A549 (cell line): ENCODE measurements at regions not wholly inside any gene's neighbourhood (a gene's known extent, or its start where the extent isn't known, plus 50 kb on each side); places are given as distances from the start of the nearest gene placed in this dataset.

Source experiments
- CBX2 ChIP-seq: fragments of 200-600 bp; sonication (generic); IDR thresholded peaks from 2 replicates; pipeline ENCODE4 v1.6.1; 2016; ENCODE audit warnings: low read depth, mild to moderate bottlenecking, borderline replicate concordance
- EP300 ChIP-seq, 2 experiments: fragments of >200 bp; sonication (Bioruptor Twin); formaldehyde crosslinking; IDR thresholded peaks; 2 replicates in 1 of 2; 3 replicates in 1 of 2; pipeline ENCODE4 v1.6.1; 2016 to 2017
- JUN ChIP-seq, 2 experiments: fragments of >200 bp; sonication (Bioruptor Twin); formaldehyde crosslinking; IDR thresholded peaks; 2 replicates in 1 of 2; 3 replicates in 1 of 2; pipeline ENCODE4 v1.6.1; 2016 to 2017
- JUNB ChIP-seq: fragments of >200 bp; sonication (Bioruptor Twin); formaldehyde crosslinking; IDR thresholded peaks from 2 replicates; pipeline ENCODE4 v1.6.1; 2016
- KDM1A ChIP-seq: fragments of 200-600 bp; sonication (generic); IDR thresholded peaks from 2 replicates; pipeline ENCODE4 v1.6.1; 2016; ENCODE audit warnings: low read depth, mild to moderate bottlenecking
- POLR2A ChIP-seq: IDR thresholded peaks from 2 replicates; pipeline ENCODE4 v1.6.1; 2012; ENCODE audit warnings: mild to moderate bottlenecking, low read length
- POLR2AphosphoS2 ChIP-seq: conservative IDR thresholded peaks from 2 replicates; pipeline ENCODE4 v1.6.1; 2012; ENCODE audit warnings: low read length, improper control_type of control experiment, inconsistent platforms
- RCOR1 ChIP-seq: fragments of 150-350 bp; IDR thresholded peaks from 2 replicates; pipeline ENCODE4 v1.6.1; 2014; ENCODE audit warnings: antibody characterized with exemption, low read length, low read depth
- SMC3 ChIP-seq: fragments of >200 bp; sonication (Bioruptor Twin); formaldehyde crosslinking; IDR thresholded peaks from 3 replicates; pipeline ENCODE4 v1.6.1; 2018; ENCODE audit warnings: inconsistent platforms
- SREBF2 ChIP-seq: fragments of 450-650 bp; IDR thresholded peaks from 2 replicates; pipeline ENCODE4 v1.6.1; 2014; ENCODE audit warnings: mild to moderate bottlenecking, moderate library complexity
- ZFP36 ChIP-seq: fragments of 450-650 bp; IDR thresholded peaks from 2 replicates; pipeline ENCODE4 v1.6.1; 2014; ENCODE audit warnings: borderline replicate concordance; ENCODE audit not compliant: partially characterized antibody
- TF ChIP-seq, protein P1 (sequence below): fragments of 450-650 bp; IDR thresholded peaks from 2 replicates; pipeline ENCODE4 v1.6.1; 2014; ENCODE audit warnings: antibody characterized with exemption
- TF ChIP-seq, protein P2 (sequence below): fragments of >200 bp; sonication (Bioruptor Twin); formaldehyde crosslinking; IDR thresholded peaks from 3 replicates; pipeline ENCODE4 v1.5.1; 2016
- TF ChIP-seq, protein P3 (sequence below): fragments of 150-350 bp; IDR thresholded peaks from 2 replicates; pipeline ENCODE4 v1.6.1; 2014; ENCODE audit warnings: low read depth, mild to moderate bottlenecking, low read length

DNA sequence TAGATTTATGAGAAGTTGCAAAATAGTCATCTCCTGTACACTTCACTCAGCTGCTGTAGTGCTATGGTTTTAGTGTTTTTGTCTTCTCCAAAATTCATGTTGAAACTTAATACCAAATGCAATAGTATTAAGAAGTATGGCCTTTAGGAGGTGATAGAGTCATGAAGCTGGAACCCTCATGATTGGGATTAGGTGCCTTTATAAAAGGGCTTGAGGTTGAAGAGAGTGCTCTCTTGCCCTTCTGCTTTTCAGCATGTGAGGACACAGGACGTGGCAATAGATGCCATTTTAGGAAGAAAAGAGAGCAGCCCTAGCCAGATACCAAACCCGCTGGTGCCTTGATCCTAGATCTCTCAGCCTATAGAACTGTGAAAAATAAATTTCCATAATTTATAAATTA lies 87.6 kb downstream of the CTH start:
- TF ChIP-seq EP300 (IDR thresholded peaks at IDR 0.05) (no peak), CBX2 (no peak), SMC3 (no peak), KDM1A (no peak), JUN (IDR thresholded peaks at IDR 0.05) (no peak), ZFP36 (no peak), POLR2AphosphoS2 (no peak), JUNB (no peak), SREBF2 (no peak), POLR2A (no peak), RCOR1 (no peak)
- TF ChIP-seq, protein P1, sequence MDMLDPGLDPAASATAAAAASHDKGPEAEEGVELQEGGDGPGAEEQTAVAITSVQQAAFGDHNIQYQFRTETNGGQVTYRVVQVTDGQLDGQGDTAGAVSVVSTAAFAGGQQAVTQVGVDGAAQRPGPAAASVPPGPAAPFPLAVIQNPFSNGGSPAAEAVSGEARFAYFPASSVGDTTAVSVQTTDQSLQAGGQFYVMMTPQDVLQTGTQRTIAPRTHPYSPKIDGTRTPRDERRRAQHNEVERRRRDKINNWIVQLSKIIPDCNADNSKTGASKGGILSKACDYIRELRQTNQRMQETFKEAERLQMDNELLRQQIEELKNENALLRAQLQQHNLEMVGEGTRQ = no peak
- TF ChIP-seq, protein P2, sequence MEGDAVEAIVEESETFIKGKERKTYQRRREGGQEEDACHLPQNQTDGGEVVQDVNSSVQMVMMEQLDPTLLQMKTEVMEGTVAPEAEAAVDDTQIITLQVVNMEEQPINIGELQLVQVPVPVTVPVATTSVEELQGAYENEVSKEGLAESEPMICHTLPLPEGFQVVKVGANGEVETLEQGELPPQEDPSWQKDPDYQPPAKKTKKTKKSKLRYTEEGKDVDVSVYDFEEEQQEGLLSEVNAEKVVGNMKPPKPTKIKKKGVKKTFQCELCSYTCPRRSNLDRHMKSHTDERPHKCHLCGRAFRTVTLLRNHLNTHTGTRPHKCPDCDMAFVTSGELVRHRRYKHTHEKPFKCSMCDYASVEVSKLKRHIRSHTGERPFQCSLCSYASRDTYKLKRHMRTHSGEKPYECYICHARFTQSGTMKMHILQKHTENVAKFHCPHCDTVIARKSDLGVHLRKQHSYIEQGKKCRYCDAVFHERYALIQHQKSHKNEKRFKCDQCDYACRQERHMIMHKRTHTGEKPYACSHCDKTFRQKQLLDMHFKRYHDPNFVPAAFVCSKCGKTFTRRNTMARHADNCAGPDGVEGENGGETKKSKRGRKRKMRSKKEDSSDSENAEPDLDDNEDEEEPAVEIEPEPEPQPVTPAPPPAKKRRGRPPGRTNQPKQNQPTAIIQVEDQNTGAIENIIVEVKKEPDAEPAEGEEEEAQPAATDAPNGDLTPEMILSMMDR = no peak
- TF ChIP-seq, protein P3, sequence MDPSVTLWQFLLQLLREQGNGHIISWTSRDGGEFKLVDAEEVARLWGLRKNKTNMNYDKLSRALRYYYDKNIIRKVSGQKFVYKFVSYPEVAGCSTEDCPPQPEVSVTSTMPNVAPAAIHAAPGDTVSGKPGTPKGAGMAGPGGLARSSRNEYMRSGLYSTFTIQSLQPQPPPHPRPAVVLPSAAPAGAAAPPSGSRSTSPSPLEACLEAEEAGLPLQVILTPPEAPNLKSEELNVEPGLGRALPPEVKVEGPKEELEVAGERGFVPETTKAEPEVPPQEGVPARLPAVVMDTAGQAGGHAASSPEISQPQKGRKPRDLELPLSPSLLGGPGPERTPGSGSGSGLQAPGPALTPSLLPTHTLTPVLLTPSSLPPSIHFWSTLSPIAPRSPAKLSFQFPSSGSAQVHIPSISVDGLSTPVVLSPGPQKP = no peak
